Ishikawa (cell line): ENCODE measurements at regions not wholly inside any gene's neighbourhood (a gene's known extent, or its start where the extent isn't known, plus 50 kb on each side); places are given as distances from the start of the nearest gene placed in this dataset.

Experiments used
- EGR1 ChIP-seq: IDR thresholded peaks from 2 replicates; pipeline ENCODE4 v1.6.1; 2012
- EP300 ChIP-seq: IDR thresholded peaks from 2 replicates; pipeline ENCODE4 v1.6.1; 2012; ENCODE audit warnings: borderline replicate concordance
- MAX ChIP-seq: IDR thresholded peaks from 2 replicates; pipeline ENCODE4 v1.6.1; 2012
- NFIC ChIP-seq: IDR thresholded peaks from 2 replicates; pipeline ENCODE4 v1.6.1; 2012
- RAD21 ChIP-seq: IDR thresholded peaks from 2 replicates; pipeline ENCODE4 v1.6.1; 2012; ENCODE audit warnings: low read depth
- REST ChIP-seq: IDR thresholded peaks from 2 replicates; pipeline ENCODE4 v1.6.1; 2012; ENCODE audit warnings: low read depth, mild to moderate bottlenecking
- TCF12 ChIP-seq: IDR thresholded peaks from 2 replicates; pipeline ENCODE4 v1.6.1; 2012; ENCODE audit warnings: low read depth
- TEAD4 ChIP-seq: IDR thresholded peaks from 2 replicates; pipeline ENCODE4 v1.6.1; 2012
- USF1 ChIP-seq: IDR thresholded peaks from 2 replicates; pipeline ENCODE4 v1.6.1; 2012
- YY1 ChIP-seq: IDR thresholded peaks from 2 replicates; pipeline ENCODE4 v1.6.1; 2012; ENCODE audit warnings: low read depth

- TF ChIP-seq TEAD4 = no peak
- TF ChIP-seq RAD21 = no peak
- no peak for TF ChIP-seq MAX
- TF ChIP-seq TCF12 = no peak
- TF ChIP-seq YY1 = no peak
- TF ChIP-seq EGR1 = no peak
- TF ChIP-seq REST = no peak
- no peak for TF ChIP-seq EP300
- no peak for TF ChIP-seq NFIC
- no peak for TF ChIP-seq USF1
These were observed 50.6 kb upstream of the OSR1 start for GRCh38 chr2:19409046-19409445.
